HG03060 (cell line): ENCODE measurements at regions not wholly inside any gene's neighbourhood (a gene's known extent, or its start where the extent isn't known, plus 50 kb on each side); places are given as distances from the start of the nearest gene placed in this dataset.

Source experiments
- ATAC-seq: cut with Tn5 transposase; IDR thresholded peaks from one replicate; pipeline ENCODE4 v1.9.1; 2021; ENCODE audit warnings: low read depth, moderate number of reproducible peaks; ENCODE audit not compliant: unreplicated experiment

GRCh38 chr13:34210341-34210740, 392.4 kb downstream of the RFC3 start:
- no peak for ATAC-seq

DNA sequence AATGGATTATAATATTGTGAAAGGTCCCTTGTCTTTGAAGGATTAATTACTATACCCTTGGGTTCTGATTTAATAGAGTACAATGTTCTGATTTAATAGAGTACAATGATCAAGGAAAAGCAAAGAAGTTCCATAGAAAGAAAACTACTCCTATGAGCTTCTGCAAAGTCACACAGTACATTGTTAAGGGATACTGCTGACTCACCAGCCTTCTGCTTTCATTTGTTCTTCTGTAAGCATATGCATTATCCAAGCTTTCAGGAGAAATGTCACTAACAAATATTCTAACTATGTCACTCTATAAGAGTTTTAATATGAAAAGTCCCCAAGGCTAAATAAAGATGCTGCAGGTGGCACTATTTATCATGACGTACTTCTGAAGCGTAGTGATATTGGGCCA, 396.7 kb downstream of the RFC3 start:
- ATAC-seq = no peak

DNA sequence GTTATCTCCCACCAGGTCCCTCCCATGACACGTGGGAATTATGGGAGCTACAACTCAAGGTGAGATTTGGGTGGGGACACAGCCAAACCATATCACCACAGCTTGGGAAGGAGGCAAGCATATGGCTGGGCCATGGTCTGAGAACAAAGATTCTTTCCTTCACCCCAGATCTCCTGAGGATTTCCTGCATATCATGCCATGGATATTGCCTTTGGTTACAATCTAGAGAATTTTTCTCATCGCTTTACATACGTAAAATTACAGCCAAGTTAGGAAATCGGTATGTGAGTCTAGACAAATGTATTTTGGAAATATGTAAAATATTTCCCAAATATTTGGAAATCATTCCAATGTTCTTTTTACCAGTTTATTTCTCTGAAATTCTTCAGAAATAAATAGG, 398.3 kb downstream of the RFC3 start:
- ATAC-seq = no peak

GRCh38 chr13:34217343-34218025, 399.5 kb downstream of the RFC3 start:
- ATAC-seq = no peak

DNA sequence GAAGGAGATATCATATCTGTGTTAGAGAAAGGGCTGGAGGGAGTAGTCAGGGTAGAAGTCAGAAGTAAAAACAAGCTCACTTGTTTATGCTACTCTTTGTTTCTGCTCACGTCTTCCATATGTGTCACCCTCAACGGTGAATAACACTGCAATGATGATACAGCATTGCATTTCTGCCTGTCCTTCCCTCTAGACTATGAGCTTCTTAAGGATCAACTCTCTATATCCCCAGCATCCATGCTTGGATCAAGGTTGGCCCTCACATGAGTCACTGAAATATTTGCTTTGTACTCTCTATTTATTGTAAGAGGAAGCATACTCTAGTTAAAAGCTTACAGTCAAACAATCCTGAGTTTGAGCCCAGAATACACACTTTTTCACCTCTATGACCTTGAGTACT, 406.0 kb downstream of the RFC3 start:
- ATAC-seq = no peak

- no peak for ATAC-seq
Observed at GRCh38 chr13:34224877-34225276, 406.9 kb downstream of the RFC3 start.

DNA sequence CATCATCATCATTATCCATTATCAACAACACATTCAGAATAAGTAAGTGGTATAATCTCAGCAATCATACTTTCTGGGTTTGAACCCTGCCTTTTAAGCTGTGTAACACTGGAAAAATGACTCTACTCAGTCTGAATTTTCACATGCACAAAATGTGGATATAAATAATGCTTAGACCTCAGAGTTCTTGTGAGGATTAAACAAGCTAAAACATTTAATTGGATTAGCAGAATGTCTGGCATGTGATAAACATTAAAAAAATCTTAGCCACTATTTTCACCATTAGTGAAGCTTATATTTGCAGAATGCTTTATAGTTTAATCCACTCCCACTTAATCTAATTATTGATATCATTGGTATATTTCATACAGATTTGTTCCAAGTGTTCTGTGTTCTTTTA, 412.3 kb downstream of the RFC3 start:
- no peak for ATAC-seq

DNA sequence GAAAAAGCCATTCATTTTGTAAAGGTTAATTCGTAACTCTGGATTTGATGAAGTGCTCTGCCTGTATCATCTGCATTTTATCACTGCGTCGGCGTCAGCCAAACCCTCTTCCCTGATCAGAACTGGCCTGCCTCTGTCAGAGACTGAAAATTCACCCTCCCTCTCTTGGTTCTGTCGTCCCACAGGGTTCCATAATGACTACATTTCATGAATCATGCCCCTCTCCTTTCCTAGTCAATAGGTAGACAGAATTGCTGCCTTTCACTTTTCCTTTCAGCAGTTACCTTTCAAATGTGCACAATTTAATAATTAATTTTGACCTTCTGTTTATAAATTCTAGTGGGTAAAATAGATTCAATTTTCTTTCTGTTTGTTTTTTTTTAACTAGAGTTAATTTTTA, 423.4 kb downstream of the RFC3 start:
- ATAC-seq = no peak

- ATAC-seq = no peak
Observed at GRCh38 chr13:34243403-34243802, 425.5 kb downstream of the RFC3 start.

DNA sequence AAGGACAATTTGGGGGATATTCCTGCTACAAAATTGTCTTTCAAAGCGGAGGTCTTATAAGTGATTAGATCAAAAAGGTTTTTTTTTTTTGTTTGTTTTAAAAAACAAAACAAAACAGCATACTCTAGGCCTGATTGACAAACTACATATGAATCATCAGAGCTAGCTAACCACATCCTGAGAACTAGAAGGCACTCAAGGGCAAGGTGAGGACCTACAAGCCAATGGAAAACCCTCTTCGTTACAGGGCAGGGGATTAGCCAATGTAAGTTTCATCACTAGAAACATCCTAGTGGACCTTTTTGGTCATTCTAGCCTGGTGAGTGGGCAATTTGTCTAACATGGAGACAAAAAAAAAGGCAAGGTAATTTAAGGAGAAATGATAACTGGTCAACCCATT, 428.6 kb downstream of the RFC3 start:
- no peak for ATAC-seq

DNA sequence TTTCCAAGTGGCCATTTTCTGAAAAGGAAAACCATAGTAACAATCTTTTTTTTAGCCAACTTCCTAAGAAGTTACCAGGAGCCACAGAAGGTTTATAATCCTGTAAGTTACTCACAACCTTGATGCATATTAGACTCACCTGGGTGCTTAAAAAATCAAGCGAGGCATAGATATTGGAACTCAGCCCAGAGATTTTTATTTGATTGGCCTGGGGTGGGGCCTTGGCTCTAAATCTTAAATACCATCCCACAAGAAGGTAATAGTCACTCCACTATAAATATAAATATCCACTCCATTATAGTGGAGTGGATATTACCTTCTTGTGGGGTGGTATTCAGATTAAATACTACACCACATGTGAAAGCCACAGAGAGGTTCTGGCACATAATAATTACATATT, 429.6 kb downstream of the RFC3 start:
- no peak for ATAC-seq

GRCh38 chr13:34249546-34250039, 431.6 kb downstream of the RFC3 start:
- no peak for ATAC-seq

GRCh38 chr13:34250151-34250670, 432.3 kb downstream of the RFC3 start:
- no peak for ATAC-seq

DNA sequence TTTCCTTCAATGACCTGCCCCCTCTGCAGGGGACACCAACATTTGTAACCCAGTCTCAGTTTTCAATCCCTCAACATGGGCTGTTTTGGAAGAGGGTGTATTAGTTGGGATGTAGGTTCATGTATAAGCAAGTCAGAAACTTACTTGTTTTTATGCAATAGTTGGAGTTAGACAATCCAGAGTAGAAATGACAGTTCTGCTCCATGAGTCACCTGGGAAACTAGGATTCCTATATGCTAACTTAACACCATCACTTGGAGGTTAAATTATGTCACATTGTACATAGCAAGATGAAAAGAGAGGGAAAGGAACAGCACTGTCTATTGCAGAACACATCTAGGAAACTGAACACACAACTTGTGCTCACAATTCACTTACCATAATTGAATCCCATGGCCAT, 436.4 kb downstream of the RFC3 start:
- ATAC-seq = no peak

- no peak for ATAC-seq
Observed at GRCh38 chr13:34255711-34256110, 437.8 kb downstream of the RFC3 start.

DNA sequence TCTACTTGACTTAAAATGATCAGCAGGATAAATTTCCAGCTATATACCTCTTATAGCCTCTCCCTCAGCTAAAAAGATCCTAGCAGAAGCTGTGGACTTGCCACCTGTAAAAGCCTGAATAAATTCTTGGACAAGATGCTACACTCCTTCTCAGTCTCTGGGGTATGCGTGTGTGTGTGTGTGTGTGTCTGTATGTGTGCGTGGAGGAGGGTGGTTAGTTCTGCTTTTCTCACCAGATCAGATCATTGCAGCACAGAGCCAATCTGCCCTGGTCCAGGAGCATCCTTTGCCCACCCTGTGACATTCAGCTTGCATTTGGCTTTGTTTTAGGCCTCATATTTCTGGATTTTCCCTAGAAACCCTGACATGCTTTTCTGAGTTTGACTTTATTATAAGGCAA, 438.3 kb downstream of the RFC3 start:
- no peak for ATAC-seq

GRCh38 chr13:34257966-34258365, 440.0 kb downstream of the RFC3 start:
- ATAC-seq = no peak

- ATAC-seq = no peak
Observed at GRCh38 chr13:34258646-34259386, 440.9 kb downstream of the RFC3 start.

- no peak for ATAC-seq
Observed at GRCh38 chr13:34263681-34264080, 445.7 kb downstream of the RFC3 start.

GRCh38 chr13:34265046-34265679, 447.2 kb downstream of the RFC3 start:
- no peak for ATAC-seq

DNA sequence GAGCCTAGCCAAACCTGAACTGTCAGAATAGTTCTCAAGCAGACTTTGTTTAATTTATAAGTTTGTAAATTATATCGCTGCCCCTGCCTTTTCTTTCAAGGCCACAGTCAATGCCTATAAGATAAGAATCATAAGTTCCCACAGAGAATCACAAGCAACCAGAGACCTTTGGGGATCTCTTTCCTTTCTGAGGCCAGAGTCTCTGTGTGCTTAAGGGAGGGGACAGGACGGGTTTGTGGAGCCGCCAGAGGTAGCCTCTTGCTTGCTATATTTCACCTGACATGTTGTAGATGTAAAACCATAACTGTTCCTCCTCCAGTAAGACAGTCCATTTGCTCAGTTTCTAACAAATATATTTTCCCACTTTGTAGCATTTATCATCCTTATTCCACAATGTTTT, 458.8 kb downstream of the RFC3 start:
- ATAC-seq = no peak
